DOHH2 (cell line): ENCODE measurements at regions not wholly inside any gene's neighbourhood (a gene's known extent, or its start where the extent isn't known, plus 50 kb on each side); places are given as distances from the start of the nearest gene placed in this dataset.

Experiments used
- H3F3A ChIP-seq: fragments of 200-600 bp; sonication (generic), shearing (Covaris generic); 2 replicates; pipeline ENCODE4 v1.6.0; 2016; ENCODE audit warnings: antibody characterized with exemption, mild to moderate bottlenecking; ENCODE audit not compliant: control insufficient read depth, insufficient read depth
- H3K27ac ChIP-seq: fragments of 200-600 bp; sonication (generic); 2 replicates; pipeline ENCODE4 v1.5.1; 2014; ENCODE audit warnings: low read depth, mild to moderate bottlenecking, low read length, moderate library complexity
- H3K27me3 ChIP-seq: fragments of 200-600 bp; sonication (generic); 2 replicates; pipeline ENCODE4 v1.6.1; 2014; ENCODE audit warnings: mild to moderate bottlenecking, low read length, mixed read lengths; ENCODE audit not compliant: control insufficient read depth
- H3K36me3 ChIP-seq: fragments of 200-600 bp; sonication (generic); 2 replicates; pipeline ENCODE4 v1.6.1; 2014; ENCODE audit warnings: mild to moderate bottlenecking, low read length, moderate library complexity, mixed read lengths; ENCODE audit not compliant: control insufficient read depth
- H3K4me1 ChIP-seq: fragments of 200-600 bp; sonication (generic); 2 replicates; pipeline ENCODE4 v1.6.1; 2014; ENCODE audit warnings: mild to moderate bottlenecking, low read length, mixed read lengths; ENCODE audit not compliant: control insufficient read depth
- H3K4me2 ChIP-seq: fragments of 200-600 bp; sonication (generic); 2 replicates; pipeline ENCODE4 v1.6.0; 2014; ENCODE audit warnings: mild to moderate bottlenecking, low read length, moderate library complexity
- H3K4me3 ChIP-seq: fragments of 200-600 bp; sonication (generic); 2 replicates; pipeline ENCODE4 v1.5.1; 2014; ENCODE audit warnings: mild to moderate bottlenecking, low read length, mixed read lengths
- H3K79me2 ChIP-seq: fragments of 200-600 bp; sonication (generic); 2 replicates; pipeline ENCODE4 v1.6.1; 2014; ENCODE audit warnings: mild to moderate bottlenecking, low read length, mixed read lengths; ENCODE audit not compliant: control insufficient read depth
- H3K9me2 ChIP-seq: fragments of 200-600 bp; sonication (generic); replicated peaks from 2 replicates; pipeline ENCODE4 v1.6.1; 2014; ENCODE audit warnings: mild to moderate bottlenecking, low read length, mixed read lengths; ENCODE audit not compliant: control insufficient read depth
- H3K9me3 ChIP-seq: fragments of 200-600 bp; sonication (generic); 2 replicates; pipeline ENCODE4 v1.6.1; 2014; ENCODE audit warnings: antibody characterized with exemption, low read length, mixed read lengths; ENCODE audit not compliant: control insufficient read depth, insufficient read depth
- H4K20me1 ChIP-seq: fragments of 200-600 bp; sonication (generic); 2 replicates; pipeline ENCODE4 v1.6.0; 2014; ENCODE audit warnings: low read depth, mild to moderate bottlenecking, antibody characterized with exemption, low read length, moderate library complexity; ENCODE audit not compliant: control insufficient read depth, insufficient read depth
- EZH2phosphoT487 ChIP-seq: fragments of 200-600 bp; sonication (generic); IDR thresholded peaks from 2 replicates; pipeline ENCODE4 v1.6.1; 2017; ENCODE audit warnings: borderline replicate concordance, mild to moderate bottlenecking, antibody characterized with exemption, low read length, moderate library complexity, mixed read lengths
- TF ChIP-seq, protein P1 (sequence below): fragments of 200-600 bp; sonication (generic); IDR thresholded peaks from one replicate; pipeline ENCODE4 v1.5.1; 2014; ENCODE audit warnings: antibody characterized with exemption, mild to moderate bottlenecking, low read depth, low read length; ENCODE audit not compliant: poor library complexity, severe bottlenecking

DNA sequence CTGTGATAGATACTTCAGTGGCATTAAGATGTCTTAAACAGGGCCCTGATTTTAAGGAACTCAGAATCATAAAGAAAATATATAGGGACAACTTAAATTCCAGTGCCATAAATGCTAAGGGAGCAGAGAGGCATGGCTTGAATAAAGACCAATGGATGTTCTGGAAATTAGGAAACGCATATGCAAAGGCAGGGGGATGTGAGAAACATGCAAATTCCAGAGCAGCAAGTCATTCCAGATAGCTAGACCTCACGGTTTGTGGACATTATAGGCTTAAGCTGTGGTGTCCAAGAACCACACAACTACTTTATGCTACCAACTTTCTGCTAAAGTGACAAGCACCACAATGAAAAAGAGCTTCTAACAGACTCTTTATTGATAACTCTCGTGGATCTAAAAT, 132.6 kb upstream of the ANK2 start:
- no peaks in the 10 kb centered on the region for H3K9me2 ChIP-seq
- no peaks in the 10 kb centered on the region for H3F3A ChIP-seq
- H3K4me1 ChIP-seq: no peaks in the 10 kb centered on the region
- H3K79me2 ChIP-seq: no peaks in the 10 kb centered on the region
- no peaks in the 10 kb centered on the region for H3K36me3 ChIP-seq
- H3K4me3 ChIP-seq: no peak overlapping the region
- no peaks in the 10 kb centered on the region for H3K9me3 ChIP-seq
- H3K27me3 ChIP-seq: no peaks in the 10 kb centered on the region
- no peak overlapping the region for H3K27ac ChIP-seq
- H4K20me1 ChIP-seq: no peaks in the 10 kb centered on the region
- TF ChIP-seq, protein P1, sequence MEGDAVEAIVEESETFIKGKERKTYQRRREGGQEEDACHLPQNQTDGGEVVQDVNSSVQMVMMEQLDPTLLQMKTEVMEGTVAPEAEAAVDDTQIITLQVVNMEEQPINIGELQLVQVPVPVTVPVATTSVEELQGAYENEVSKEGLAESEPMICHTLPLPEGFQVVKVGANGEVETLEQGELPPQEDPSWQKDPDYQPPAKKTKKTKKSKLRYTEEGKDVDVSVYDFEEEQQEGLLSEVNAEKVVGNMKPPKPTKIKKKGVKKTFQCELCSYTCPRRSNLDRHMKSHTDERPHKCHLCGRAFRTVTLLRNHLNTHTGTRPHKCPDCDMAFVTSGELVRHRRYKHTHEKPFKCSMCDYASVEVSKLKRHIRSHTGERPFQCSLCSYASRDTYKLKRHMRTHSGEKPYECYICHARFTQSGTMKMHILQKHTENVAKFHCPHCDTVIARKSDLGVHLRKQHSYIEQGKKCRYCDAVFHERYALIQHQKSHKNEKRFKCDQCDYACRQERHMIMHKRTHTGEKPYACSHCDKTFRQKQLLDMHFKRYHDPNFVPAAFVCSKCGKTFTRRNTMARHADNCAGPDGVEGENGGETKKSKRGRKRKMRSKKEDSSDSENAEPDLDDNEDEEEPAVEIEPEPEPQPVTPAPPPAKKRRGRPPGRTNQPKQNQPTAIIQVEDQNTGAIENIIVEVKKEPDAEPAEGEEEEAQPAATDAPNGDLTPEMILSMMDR: no peak
- no peak for TF ChIP-seq EZH2phosphoT487
- H3K4me2 ChIP-seq: no peak overlapping the region

DNA sequence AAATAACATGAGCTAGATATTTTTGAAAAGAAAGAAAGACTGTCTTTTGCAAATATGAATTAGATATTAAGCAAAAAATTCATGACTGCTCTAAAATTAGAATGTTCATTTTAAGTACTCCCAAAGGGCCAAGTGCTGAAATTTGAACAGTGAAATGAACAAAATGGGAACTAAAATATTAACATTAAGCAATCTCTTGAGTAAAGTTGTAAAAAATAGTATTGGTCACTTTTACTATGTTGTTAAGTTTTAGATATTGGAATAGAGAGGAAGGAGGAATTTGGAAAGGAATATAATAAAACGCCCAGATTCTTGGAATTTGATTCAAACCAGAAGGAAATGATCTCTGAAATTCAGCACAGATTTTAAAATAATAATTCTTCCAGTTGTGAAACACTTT, 125.9 kb upstream of the ANK2 start:
- Histone ChIP-seq H3F3A (no peaks in the 10 kb centered on the region), H3K4me3 (no peak overlapping the region), H3K9me3 (no peaks in the 10 kb centered on the region), H4K20me1 (no peaks in the 10 kb centered on the region), H3K27me3 (no peaks in the 10 kb centered on the region), H3K4me1 (peaks cover 13% of the 10 kb centered on the region), H3K79me2 (no peaks in the 10 kb centered on the region), H3K9me2 (no peaks in the 10 kb centered on the region), H3K36me3 (no peaks in the 10 kb centered on the region), H3K4me2 (no peak overlapping the region; the same call in 1 of the 2 replicates), H3K27ac (no peak overlapping the region)
- no peak for TF ChIP-seq EZH2phosphoT487
- TF ChIP-seq, protein P1: no peak

DNA sequence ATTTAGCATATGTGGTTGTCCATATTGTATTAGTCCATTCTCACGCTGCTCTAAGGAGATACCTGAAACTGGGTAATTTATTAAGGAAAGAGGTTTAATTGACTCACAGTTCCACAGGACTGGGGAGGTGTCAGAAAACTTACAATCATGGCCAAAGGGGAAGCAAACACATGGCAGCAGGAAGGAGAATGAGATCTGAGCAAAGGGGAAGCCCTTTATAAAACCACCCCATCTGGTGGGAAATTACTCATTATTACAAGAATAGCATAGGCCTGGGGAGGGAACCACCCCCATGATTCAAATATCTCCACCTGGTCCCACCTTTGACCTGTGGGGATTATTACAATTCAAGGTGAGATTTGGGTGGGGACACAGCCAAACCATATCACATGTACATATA, 122.6 kb upstream of the ANK2 start:
- H3K27ac ChIP-seq: no peak overlapping the region
- H3K4me2 ChIP-seq: no peak overlapping the region
- H3K9me3 ChIP-seq: no peaks in the 10 kb centered on the region
- no peaks in the 10 kb centered on the region for H3K9me2 ChIP-seq
- H3K4me1 ChIP-seq: peaks cover 13% of the 10 kb centered on the region
- no peaks in the 10 kb centered on the region for H4K20me1 ChIP-seq
- no peak overlapping the region for H3K4me3 ChIP-seq
- no peaks in the 10 kb centered on the region for H3F3A ChIP-seq
- TF ChIP-seq, protein P1: no peak
- TF ChIP-seq EZH2phosphoT487: no peak
- H3K27me3 ChIP-seq: no peaks in the 10 kb centered on the region
- no peaks in the 10 kb centered on the region for H3K36me3 ChIP-seq
- H3K79me2 ChIP-seq: no peaks in the 10 kb centered on the region

DNA sequence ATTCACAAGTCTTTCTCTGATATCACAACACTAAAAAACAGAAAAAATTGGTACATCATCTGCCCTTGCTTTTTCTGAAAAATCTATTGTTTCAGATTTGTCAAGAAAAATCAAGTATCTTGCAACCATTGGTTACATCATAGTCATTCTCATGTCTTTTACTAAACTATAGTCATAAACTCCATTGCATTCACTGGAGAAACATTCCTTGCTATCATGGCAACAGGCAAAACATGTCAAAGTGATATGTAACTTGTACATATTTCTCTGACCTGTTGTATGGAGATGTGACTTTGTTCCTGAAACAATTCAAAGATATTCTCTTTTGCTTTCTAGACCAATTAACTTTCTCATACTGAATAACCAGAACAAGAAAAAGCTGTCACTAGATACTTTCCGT, 121.9 kb upstream of the ANK2 start:
- no peaks in the 10 kb centered on the region for H3K9me3 ChIP-seq
- H3F3A ChIP-seq: no peaks in the 10 kb centered on the region
- no peak overlapping the region for H3K27ac ChIP-seq
- H3K9me2 ChIP-seq: no peaks in the 10 kb centered on the region
- H3K79me2 ChIP-seq: no peaks in the 10 kb centered on the region
- H3K36me3 ChIP-seq: no peaks in the 10 kb centered on the region
- H4K20me1 ChIP-seq: no peaks in the 10 kb centered on the region
- no peaks in the 10 kb centered on the region for H3K27me3 ChIP-seq
- TF ChIP-seq, protein P1: no peak
- TF ChIP-seq EZH2phosphoT487: no peak
- no peak overlapping the region for H3K4me3 ChIP-seq
- peaks cover 9% of the 10 kb centered on the region for H3K4me1 ChIP-seq
- no peak overlapping the region for H3K4me2 ChIP-seq
